Tibial artery (tissue), 4 donors: ENCODE measurements at regions not wholly inside any gene's neighbourhood (a gene's known extent, or its start where the extent isn't known, plus 50 kb on each side); places are given as distances from the start of the nearest gene placed in this dataset.

ENCODE experiments used
- DNase-seq, 2 donors: peaks; one replicate each; pipeline ENCODE4 v3.0.0-alpha.2; 2019
- H3K27ac ChIP-seq, 2 donors: fragments of 200-600 bp; sonication (generic) in 1 of 2; 1 replicate in 1 of 2; 2 replicates in 1 of 2; pipeline ENCODE4 v1.5.1; 2018 to 2019; ENCODE audit warnings: mild to moderate bottlenecking in 1 of 2
- H3K27me3 ChIP-seq, 2 donors: fragments of 200-600 bp; sonication (generic) in 1 of 2; one replicate each; pipeline versions ENCODE4 v1.5.1 to v1.6.0; 2016 to 2019
- H3K36me3 ChIP-seq, 3 donors: fragments of 200-600 bp; sonication (generic) in 2 of 3; one replicate each; pipeline ENCODE4 v1.5.1; 2016 to 2019; ENCODE audit warnings: mild to moderate bottlenecking in 2 of 3
- H3K4me1 ChIP-seq, 4 donors: fragments of 200-600 bp; sonication (generic) in 2 of 4; 1 replicate in 3 of 4; 2 replicates in 1 of 4; pipeline ENCODE4 v1.5.1; 2016 to 2019
- H3K4me3 ChIP-seq, 2 donors: fragments of 200-600 bp; sonication (generic) in 1 of 2; 1 replicate in 1 of 2; 2 replicates in 1 of 2; pipeline ENCODE4 v1.5.1; 2018 to 2019; ENCODE audit warnings: mild to moderate bottlenecking in 2 of 2
- H3K9me3 ChIP-seq, 3 donors: fragments of 200-600 bp; sonication (generic) in 1 of 3; one replicate each; pipeline ENCODE4 v1.5.1; 2016 to 2019
- CTCF ChIP-seq, 2 experiments: fragments of 200-600 bp in 1 of 2; fragments of 450-650 bp in 1 of 2; IDR thresholded peaks; one replicate each; pipeline ENCODE4 v1.5.1; 2017 to 2019; ENCODE audit warnings: antibody characterized with exemption in 2 of 2, mild to moderate bottlenecking in 1 of 2, moderate library complexity in 1 of 2
- intact Hi-C: fragments of 100-400 bp; cut with DNase I; formaldehyde crosslinking; loops from one replicate; pipeline ENCODE4 v1.15.0; 2023; ENCODE audit warnings: low total_unique reads

- no peak for DNase-seq
- Histone ChIP-seq H3K36me3 (no peaks in the 10 kb centered on the region), H3K27ac (no peak overlapping the region), H3K9me3 (no peaks in the 10 kb centered on the region), H3K4me1 (peaks cover 0 to 4% (median 0%) of the 10 kb centered on the region in 4 donors), H3K4me3 (no peak overlapping the region), H3K27me3 (no peaks in the 10 kb centered on the region)
- intact Hi-C loops: no loop called here
- no peak for TF ChIP-seq CTCF (IDR thresholded peaks at IDR 0.05)
Observed at GRCh38 chr9:31334837-31335528, 1049.5 kb upstream of the ACO1 start.

GRCh38 chr9:31335529-31336234 lies 1048.8 kb upstream of the ACO1 start:
- Histone ChIP-seq H3K9me3 (no peaks in the 10 kb centered on the region), H3K27ac (no peak overlapping the region), H3K4me1 (peaks cover 0 to 4% (median 0%) of the 10 kb centered on the region in 4 donors), H3K36me3 (no peaks in the 10 kb centered on the region), H3K4me3 (no peak overlapping the region), H3K27me3 (no peaks in the 10 kb centered on the region)
- intact Hi-C loops: no loop called here
- TF ChIP-seq CTCF (IDR thresholded peaks at IDR 0.05): no peak
- no peak for DNase-seq

- Histone ChIP-seq H3K36me3 (no peaks in the 10 kb centered on the region), H3K4me3 (no peak overlapping the region), H3K9me3 (no peaks in the 10 kb centered on the region), H3K27me3 (no peaks in the 10 kb centered on the region), H3K27ac (no peak overlapping the region), H3K4me1 (peaks cover 0 to 4% (median 0%) of the 10 kb centered on the region in 4 donors)
- intact Hi-C loops: no loop called here
- TF ChIP-seq CTCF (IDR thresholded peaks at IDR 0.05): no peak
- DNase-seq: no peak
Observed at GRCh38 chr9:31336386-31336785, 1048.1 kb upstream of the ACO1 start.

GRCh38 chr9:31336841-31337240 lies 1047.6 kb upstream of the ACO1 start:
- DNase-seq: no peak
- no peaks in the 10 kb centered on the region for H3K27me3 ChIP-seq
- intact Hi-C loops: no loop called here
- no peak overlapping the region for H3K27ac ChIP-seq
- no peaks in the 10 kb centered on the region for H3K9me3 ChIP-seq
- H3K36me3 ChIP-seq: no peaks in the 10 kb centered on the region
- peaks cover 0 to 4% (median 0%) of the 10 kb centered on the region in 4 donors for H3K4me1 ChIP-seq
- no peak overlapping the region for H3K4me3 ChIP-seq
- no peak for TF ChIP-seq CTCF (IDR thresholded peaks at IDR 0.05)

GRCh38 chr9:31347082-31347617 lies 1037.3 kb upstream of the ACO1 start:
- Histone ChIP-seq H3K9me3 (peaks cover 0 to 4% (median 0%) of the 10 kb centered on the region in 3 donors), H3K36me3 (no peaks in the 10 kb centered on the region), H3K4me3 (no peak overlapping the region), H3K27ac (no peak overlapping the region), H3K27me3 (no peaks in the 10 kb centered on the region), H3K4me1 (no peaks in the 10 kb centered on the region)
- TF ChIP-seq CTCF (IDR thresholded peaks at IDR 0.05): no peak
- intact Hi-C loops: no loop called here
- no peak for DNase-seq
